ENCODE measurements at regions not wholly inside any gene's neighbourhood (a gene's known extent, or its start where the extent isn't known, plus 50 kb on each side); places are given as distances from the start of the nearest gene placed in this dataset.

DNA sequence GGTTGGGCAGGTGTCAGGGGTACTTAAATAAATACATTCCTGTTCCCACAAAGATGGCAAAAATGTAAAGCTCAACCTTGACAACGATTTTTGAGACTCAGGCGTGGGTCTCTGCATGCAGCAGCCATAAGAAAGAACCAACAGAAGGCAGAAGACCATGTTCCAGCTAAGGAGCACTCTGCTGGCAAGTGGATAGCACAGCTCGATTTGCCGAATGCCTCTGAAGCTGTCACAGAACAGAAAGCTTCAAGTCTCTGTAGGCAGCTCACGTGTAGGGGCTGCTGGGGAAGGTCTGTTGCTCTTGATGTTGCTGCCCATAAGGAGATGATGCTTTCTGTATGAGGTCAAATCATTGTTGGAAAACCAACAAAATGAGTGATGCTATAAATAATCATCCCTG, 119.6 kb upstream of the GRIN3A start:
- TF ChIP-seq, protein P1, sequence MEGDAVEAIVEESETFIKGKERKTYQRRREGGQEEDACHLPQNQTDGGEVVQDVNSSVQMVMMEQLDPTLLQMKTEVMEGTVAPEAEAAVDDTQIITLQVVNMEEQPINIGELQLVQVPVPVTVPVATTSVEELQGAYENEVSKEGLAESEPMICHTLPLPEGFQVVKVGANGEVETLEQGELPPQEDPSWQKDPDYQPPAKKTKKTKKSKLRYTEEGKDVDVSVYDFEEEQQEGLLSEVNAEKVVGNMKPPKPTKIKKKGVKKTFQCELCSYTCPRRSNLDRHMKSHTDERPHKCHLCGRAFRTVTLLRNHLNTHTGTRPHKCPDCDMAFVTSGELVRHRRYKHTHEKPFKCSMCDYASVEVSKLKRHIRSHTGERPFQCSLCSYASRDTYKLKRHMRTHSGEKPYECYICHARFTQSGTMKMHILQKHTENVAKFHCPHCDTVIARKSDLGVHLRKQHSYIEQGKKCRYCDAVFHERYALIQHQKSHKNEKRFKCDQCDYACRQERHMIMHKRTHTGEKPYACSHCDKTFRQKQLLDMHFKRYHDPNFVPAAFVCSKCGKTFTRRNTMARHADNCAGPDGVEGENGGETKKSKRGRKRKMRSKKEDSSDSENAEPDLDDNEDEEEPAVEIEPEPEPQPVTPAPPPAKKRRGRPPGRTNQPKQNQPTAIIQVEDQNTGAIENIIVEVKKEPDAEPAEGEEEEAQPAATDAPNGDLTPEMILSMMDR (IDR thresholded peaks at IDR 0.05), result no peak
- TF ChIP-seq POLR2AphosphoS5 (IDR thresholded peaks at IDR 0.05) (no peak), POLR2A (IDR thresholded peaks at IDR 0.05) (no peak), EP300 (IDR thresholded peaks at IDR 0.05; ENCODE audit: low read depth) (no peak)

All from transverse colon (tissue), 4 donors.